ENCODE measurements at regions not wholly inside any gene's neighbourhood (a gene's known extent, or its start where the extent isn't known, plus 50 kb on each side); places are given as distances from the start of the nearest gene placed in this dataset.

- no peak for TF ChIP-seq FOXA1 (IDR thresholded peaks at IDR 0.05)
- no peak for TF ChIP-seq BHLHE40 (IDR thresholded peaks at IDR 0.05; ENCODE audit: borderline replicate concordance)
- TF ChIP-seq LEF1 (IDR thresholded peaks at IDR 0.05; ENCODE audit: borderline replicate concordance), result no peak
- no peak for TF ChIP-seq FOXM1 (IDR thresholded peaks at IDR 0.05; ENCODE audit: borderline replicate concordance)
- no peak for TF ChIP-seq ZNF384 (IDR thresholded peaks at IDR 0.05)
- TF ChIP-seq ARNT (IDR thresholded peaks at IDR 0.05), result no peak
- TF ChIP-seq SUZ12 (IDR thresholded peaks at IDR 0.05), result no peak
- no peak for TF ChIP-seq TARDBP (IDR thresholded peaks at IDR 0.05)
- TF ChIP-seq SP1 (IDR thresholded peaks at IDR 0.05), result no peak
- no peak for TF ChIP-seq CTBP1 (IDR thresholded peaks at IDR 0.05; ENCODE audit: borderline replicate concordance)
- no peak for TF ChIP-seq HDGF (IDR thresholded peaks at IDR 0.05; ENCODE audit: borderline replicate concordance)
- no peak for TF ChIP-seq PKNOX1 (IDR thresholded peaks at IDR 0.05)
- TF ChIP-seq FOXK2 (IDR thresholded peaks at IDR 0.05), result no peak
- TF ChIP-seq ELF4 (IDR thresholded peaks at IDR 0.05), result no peak
- no peak for TF ChIP-seq NFRKB (IDR thresholded peaks at IDR 0.05)
- TF ChIP-seq L3MBTL2 (conservative IDR thresholded peaks at IDR 0.05), result no peak
- ChIA-PET POLR2A (no interaction called here), CTCF (no interaction called here)
- no peak for DNase-seq (ENCODE audit: extremely low spot score)
These were observed 244.6 kb upstream of the MYOCD start for GRCh38 chr17:12421077-12421476.

GRCh38 chr17:12421646-12422306 is 243.9 kb upstream of the MYOCD start:
- TF ChIP-seq LEF1 (IDR thresholded peaks at IDR 0.05; ENCODE audit: borderline replicate concordance) (no peak), BHLHE40 (IDR thresholded peaks at IDR 0.05; ENCODE audit: borderline replicate concordance) (no peak), FOXA1 (IDR thresholded peaks at IDR 0.05) (no peak), FOXM1 (IDR thresholded peaks at IDR 0.05; ENCODE audit: borderline replicate concordance) (no peak), ARNT (IDR thresholded peaks at IDR 0.05) (no peak), SUZ12 (IDR thresholded peaks at IDR 0.05) (no peak), ZNF384 (IDR thresholded peaks at IDR 0.05) (no peak), L3MBTL2 (conservative IDR thresholded peaks at IDR 0.05) (no peak), TARDBP (IDR thresholded peaks at IDR 0.05) (no peak), SP1 (IDR thresholded peaks at IDR 0.05) (no peak), FOXK2 (IDR thresholded peaks at IDR 0.05) (no peak), HDGF (IDR thresholded peaks at IDR 0.05; ENCODE audit: borderline replicate concordance) (no peak), PKNOX1 (IDR thresholded peaks at IDR 0.05) (no peak), CTBP1 (IDR thresholded peaks at IDR 0.05; ENCODE audit: borderline replicate concordance) (no peak), NFRKB (IDR thresholded peaks at IDR 0.05) (no peak), ELF4 (IDR thresholded peaks at IDR 0.05) (no peak)
- no peak for DNase-seq (ENCODE audit: extremely low spot score)
- ChIA-PET POLR2A (no interaction called here), CTCF (interaction anchor here (0.6 kb wide), 1 partner anchor 23 kb away, joined by 3 read pairs; no protein-coding TSS in a partner anchor)

- ChIA-PET CTCF (no interaction called here), POLR2A (no interaction called here)
- no peak for DNase-seq (ENCODE audit: extremely low spot score)
- TF ChIP-seq FOXK2 (IDR thresholded peaks at IDR 0.05) (no peak), HDGF (IDR thresholded peaks at IDR 0.05; ENCODE audit: borderline replicate concordance) (no peak), CTBP1 (IDR thresholded peaks at IDR 0.05; ENCODE audit: borderline replicate concordance) (no peak), ZNF384 (IDR thresholded peaks at IDR 0.05) (no peak), NFRKB (IDR thresholded peaks at IDR 0.05) (no peak), FOXM1 (IDR thresholded peaks at IDR 0.05; ENCODE audit: borderline replicate concordance) (no peak), SP1 (IDR thresholded peaks at IDR 0.05) (no peak), ELF4 (IDR thresholded peaks at IDR 0.05) (no peak), L3MBTL2 (conservative IDR thresholded peaks at IDR 0.05) (no peak), FOXA1 (IDR thresholded peaks at IDR 0.05) (no peak), BHLHE40 (IDR thresholded peaks at IDR 0.05; ENCODE audit: borderline replicate concordance) (no peak), TARDBP (IDR thresholded peaks at IDR 0.05) (no peak), PKNOX1 (IDR thresholded peaks at IDR 0.05) (no peak), LEF1 (IDR thresholded peaks at IDR 0.05; ENCODE audit: borderline replicate concordance) (no peak), ARNT (IDR thresholded peaks at IDR 0.05) (no peak), SUZ12 (IDR thresholded peaks at IDR 0.05) (no peak)
These were observed 243.0 kb upstream of the MYOCD start for GRCh38 chr17:12422651-12423050.

- DNase-seq (ENCODE audit: extremely low spot score), result no peak
- ChIA-PET CTCF (no interaction called here), POLR2A (no interaction called here)
- TF ChIP-seq ARNT (IDR thresholded peaks at IDR 0.05) (no peak), L3MBTL2 (conservative IDR thresholded peaks at IDR 0.05) (no peak)
These were observed 242.4 kb upstream of the MYOCD start for GRCh38 chr17:12423337-12423736.

- ChIA-PET CTCF (no interaction called here), POLR2A (no interaction called here)
- TF ChIP-seq HDGF (IDR thresholded peaks at IDR 0.05; ENCODE audit: borderline replicate concordance), result no peak
- TF ChIP-seq L3MBTL2 (conservative IDR thresholded peaks at IDR 0.05), result no peak
- TF ChIP-seq LEF1 (IDR thresholded peaks at IDR 0.05; ENCODE audit: borderline replicate concordance), result no peak
- no peak for TF ChIP-seq FOXA1 (IDR thresholded peaks at IDR 0.05)
- no peak for TF ChIP-seq ARNT (IDR thresholded peaks at IDR 0.05)
- TF ChIP-seq TARDBP (IDR thresholded peaks at IDR 0.05), result no peak
- no peak for TF ChIP-seq SUZ12 (IDR thresholded peaks at IDR 0.05)
- TF ChIP-seq FOXK2 (IDR thresholded peaks at IDR 0.05), result no peak
- DNase-seq (ENCODE audit: extremely low spot score), result no peak
These were observed 236.6 kb upstream of the MYOCD start for GRCh38 chr17:12429116-12429515.

- ChIA-PET POLR2A (no interaction called here), CTCF (no interaction called here)
- DNase-seq (ENCODE audit: extremely low spot score), result no peak
- TF ChIP-seq ZNF384 (IDR thresholded peaks at IDR 0.05) (no peak), ARNT (IDR thresholded peaks at IDR 0.05) (no peak), L3MBTL2 (conservative IDR thresholded peaks at IDR 0.05) (no peak)
These were observed 234.5 kb upstream of the MYOCD start for GRCh38 chr17:12431188-12431587.
